GM13977 (cell line): ENCODE measurements at regions not wholly inside any gene's neighbourhood (a gene's known extent, or its start where the extent isn't known, plus 50 kb on each side); places are given as distances from the start of the nearest gene placed in this dataset.

Experiments
- DNase-seq: peaks from one replicate; pipeline ENCODE4 v3.0.0; 2012; ENCODE audit warnings: low spot score
- in situ Hi-C: fragments of 300-500 bp; cut with MboI; formaldehyde crosslinking; loops from one replicate; pipeline ENCODE4 v1.12.0; 2022; ENCODE audit warnings: low sequenced_read_pairs, low pct_unique_long_range_greater_than_20kb, mixed read lengths, inconsistent platforms; ENCODE audit not compliant: unreplicated experiment
- TF ChIP-seq, protein P1 (sequence below): IDR thresholded peaks from 2 replicates; pipeline ENCODE4 v1.5.1; 2012; ENCODE audit warnings: mild to moderate bottlenecking, control low read depth; ENCODE audit not compliant: insufficient read depth; ENCODE audit errors: extremely low read depth, missing control alignments

DNA sequence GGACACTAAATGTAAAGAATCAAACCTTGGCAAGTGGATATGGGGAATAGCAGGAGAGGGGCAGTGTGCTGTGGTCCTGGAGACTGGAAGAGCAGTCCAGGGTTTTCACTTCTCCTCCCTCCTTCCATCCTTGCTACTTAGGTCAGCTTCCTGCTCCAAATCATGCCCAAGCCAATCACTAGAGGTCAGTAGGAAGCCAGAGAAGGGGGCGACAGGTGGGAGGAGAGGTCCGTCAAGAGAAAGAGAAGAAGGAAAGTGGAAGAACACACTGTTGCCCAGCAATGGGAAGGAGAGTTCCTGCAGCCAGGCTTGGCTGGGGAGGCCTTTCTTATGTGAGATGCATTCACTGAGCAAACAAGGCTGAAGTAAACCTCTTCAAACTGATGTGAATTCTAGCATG is 289.6 kb downstream of the DTWD2 start:
- TF ChIP-seq, protein P1, sequence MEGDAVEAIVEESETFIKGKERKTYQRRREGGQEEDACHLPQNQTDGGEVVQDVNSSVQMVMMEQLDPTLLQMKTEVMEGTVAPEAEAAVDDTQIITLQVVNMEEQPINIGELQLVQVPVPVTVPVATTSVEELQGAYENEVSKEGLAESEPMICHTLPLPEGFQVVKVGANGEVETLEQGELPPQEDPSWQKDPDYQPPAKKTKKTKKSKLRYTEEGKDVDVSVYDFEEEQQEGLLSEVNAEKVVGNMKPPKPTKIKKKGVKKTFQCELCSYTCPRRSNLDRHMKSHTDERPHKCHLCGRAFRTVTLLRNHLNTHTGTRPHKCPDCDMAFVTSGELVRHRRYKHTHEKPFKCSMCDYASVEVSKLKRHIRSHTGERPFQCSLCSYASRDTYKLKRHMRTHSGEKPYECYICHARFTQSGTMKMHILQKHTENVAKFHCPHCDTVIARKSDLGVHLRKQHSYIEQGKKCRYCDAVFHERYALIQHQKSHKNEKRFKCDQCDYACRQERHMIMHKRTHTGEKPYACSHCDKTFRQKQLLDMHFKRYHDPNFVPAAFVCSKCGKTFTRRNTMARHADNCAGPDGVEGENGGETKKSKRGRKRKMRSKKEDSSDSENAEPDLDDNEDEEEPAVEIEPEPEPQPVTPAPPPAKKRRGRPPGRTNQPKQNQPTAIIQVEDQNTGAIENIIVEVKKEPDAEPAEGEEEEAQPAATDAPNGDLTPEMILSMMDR: no peak
- no peak for DNase-seq
- in situ Hi-C loops: no loop called here

DNA sequence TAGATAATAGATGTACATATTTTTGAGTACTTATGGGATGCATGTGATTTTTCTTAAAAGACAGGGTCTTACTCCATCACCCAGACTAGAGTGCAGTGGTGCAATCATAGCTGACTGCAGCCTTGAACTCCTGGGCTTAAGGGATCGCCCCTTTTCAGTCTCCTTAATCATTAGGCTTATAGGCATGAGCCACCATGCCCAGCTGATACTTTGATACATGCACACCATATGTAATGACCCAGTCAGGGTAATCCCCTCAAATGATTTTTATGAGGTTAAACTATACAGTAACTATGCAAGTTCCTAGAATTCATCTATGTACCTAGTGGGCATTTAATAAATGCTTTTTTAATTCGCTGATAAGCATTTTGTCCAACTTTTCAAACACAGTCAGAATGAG is 292.3 kb downstream of the DTWD2 start:
- in situ Hi-C loops: no loop called here
- DNase-seq: no peak
- TF ChIP-seq, protein P1: no peak

DNA sequence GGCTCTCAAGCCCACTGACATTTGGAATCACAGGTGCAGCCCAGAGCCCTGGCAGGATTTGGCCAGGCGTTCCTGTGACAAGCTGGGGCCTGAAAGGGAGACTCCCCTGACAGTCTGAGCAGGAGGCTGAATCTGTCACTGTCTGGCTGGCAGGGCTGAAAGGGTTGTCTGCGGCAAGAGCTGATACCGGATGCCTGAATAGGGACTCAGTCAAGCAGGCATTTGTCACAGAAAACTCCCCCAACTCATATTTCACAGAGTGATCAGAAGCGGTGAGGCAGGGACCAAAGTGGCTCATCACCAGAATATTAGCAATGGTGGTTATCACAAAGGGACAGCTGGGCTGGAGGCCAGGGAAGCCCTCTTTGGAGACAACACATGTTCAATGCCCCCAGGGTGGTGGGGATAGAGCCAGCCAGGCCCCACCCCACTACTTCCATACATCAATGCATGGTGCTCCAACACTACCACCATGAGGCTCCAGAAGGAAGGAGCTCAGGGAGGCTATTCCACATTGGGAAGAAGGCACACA is 295.5 kb downstream of the DTWD2 start:
- in situ Hi-C loops: no loop called here
- no peak for DNase-seq
- TF ChIP-seq, protein P1: no peak

DNA sequence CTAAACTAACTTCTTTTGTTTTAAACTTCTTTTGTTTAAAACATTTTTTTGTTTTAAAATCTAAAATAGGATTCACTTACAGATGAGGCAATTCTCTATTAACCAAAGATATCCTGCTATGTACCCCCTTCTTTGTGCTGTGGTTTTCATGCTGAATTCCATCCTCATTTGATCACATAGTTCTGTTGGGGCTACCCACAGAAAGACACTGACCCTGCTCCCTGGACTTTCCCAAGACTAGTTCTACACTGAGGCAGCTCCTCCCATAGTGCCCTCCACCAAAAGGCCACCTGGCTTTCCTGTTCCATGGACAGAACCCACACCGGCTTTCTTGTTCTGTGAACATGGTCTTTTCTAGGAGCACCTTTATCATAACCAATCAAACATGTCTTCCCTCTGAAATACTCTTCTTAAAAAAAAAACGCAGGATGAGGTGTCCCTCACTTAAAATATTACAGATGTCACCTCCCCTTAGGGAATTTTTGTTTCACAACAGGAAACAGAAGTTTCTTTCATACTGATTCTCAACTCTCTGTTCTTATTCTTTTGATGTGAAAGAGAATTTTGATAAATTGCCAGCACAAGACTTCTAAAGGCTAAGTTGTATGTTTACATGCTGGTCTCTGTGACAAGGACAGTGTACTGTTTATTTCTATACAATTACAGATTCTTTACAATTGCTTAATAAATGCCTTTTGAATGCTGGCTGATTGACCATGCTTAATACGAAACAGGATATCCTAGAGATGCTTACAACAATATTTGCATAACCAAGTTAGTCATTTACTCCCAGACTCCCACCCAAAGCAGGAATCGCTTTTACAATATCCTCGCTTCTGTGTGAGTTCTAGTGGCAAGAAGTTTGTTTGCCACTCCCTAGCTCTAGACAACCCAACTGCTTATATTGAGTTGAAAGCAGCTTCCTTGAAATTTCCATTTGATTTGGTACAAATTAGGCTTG is 300.4 kb downstream of the DTWD2 start:
- TF ChIP-seq, protein P1: no peak
- in situ Hi-C loops: no loop called here
- no peak for DNase-seq

DNA sequence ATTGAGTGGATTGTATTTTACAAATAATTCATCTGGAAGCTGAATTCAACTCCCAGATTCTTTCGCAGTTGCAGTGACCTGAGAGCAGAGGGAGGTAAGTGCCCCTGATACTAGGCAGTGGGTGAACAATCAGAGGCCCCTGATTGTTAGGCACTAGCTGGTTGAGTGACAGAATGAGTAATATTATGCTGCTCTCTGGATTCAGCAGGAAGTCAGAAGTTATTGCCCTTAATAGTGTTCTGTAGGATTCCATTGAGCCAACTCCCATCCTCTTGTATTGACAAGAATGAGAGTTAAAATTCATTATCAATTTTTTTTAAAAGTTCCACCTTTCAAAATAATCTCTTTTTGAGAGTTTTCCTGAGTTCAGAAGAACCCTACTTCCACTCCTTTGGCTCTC is 301.2 kb downstream of the DTWD2 start:
- in situ Hi-C loops: no loop called here
- DNase-seq: no peak
- TF ChIP-seq, protein P1: no peak

DNA sequence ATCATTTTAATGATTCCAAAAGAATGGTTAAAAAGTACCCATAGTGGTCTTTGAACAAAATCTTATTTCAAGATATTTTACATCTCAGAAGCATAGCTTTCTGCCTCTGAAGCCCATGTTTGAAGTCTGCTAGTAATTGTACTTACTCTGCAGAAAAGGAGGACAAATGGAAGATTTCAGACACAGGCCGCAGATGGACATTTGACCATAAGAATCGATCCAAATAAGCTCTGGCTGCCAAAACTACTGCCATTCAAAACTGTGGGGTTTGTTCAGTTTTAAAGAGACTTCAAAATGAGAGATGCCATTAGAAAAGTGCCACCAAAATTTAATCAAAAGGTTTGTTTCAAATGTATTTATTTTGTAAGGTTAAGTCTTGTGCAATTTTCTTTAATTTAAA is 306.7 kb downstream of the DTWD2 start:
- TF ChIP-seq, protein P1: no peak
- DNase-seq: no peak
- in situ Hi-C loops: no loop called here
